Chondrocyte (in vitro differentiated cells): ENCODE measurements at regions not wholly inside any gene's neighbourhood (a gene's known extent, or its start where the extent isn't known, plus 50 kb on each side); places are given as distances from the start of the nearest gene placed in this dataset.

Experiments
- DNase-seq: peaks from one replicate; pipeline ENCODE4 v3.0.0; 2021; ENCODE audit warnings: mixed read lengths, low spot score
- H3K27ac Mint-ChIP-seq: one replicate; pipeline ENCODE4 v1.8.0; 2021; ENCODE audit warnings: mild to moderate bottlenecking, moderate library complexity, mixed read lengths; ENCODE audit not compliant: unreplicated experiment
- H3K27me3 Mint-ChIP-seq: 2 replicates; pipeline ENCODE4 v1.8.0; 2021; ENCODE audit warnings: low read depth, mixed read lengths
- H3K36me3 Mint-ChIP-seq: 2 replicates; pipeline ENCODE4 v1.8.0; 2021; ENCODE audit warnings: low read depth, mixed read lengths
- H3K4me1 Mint-ChIP-seq: 2 replicates; pipeline ENCODE4 v1.8.0; 2021; ENCODE audit warnings: low read depth, mild to moderate bottlenecking, mixed read lengths
- H3K4me3 Mint-ChIP-seq: one replicate; pipeline ENCODE4 v1.8.0; 2021; ENCODE audit warnings: mild to moderate bottlenecking, moderate library complexity, mixed read lengths; ENCODE audit not compliant: unreplicated experiment
- H3K9me3 Mint-ChIP-seq: 2 replicates; pipeline ENCODE4 v1.8.0; 2021; ENCODE audit warnings: low read depth, mixed read lengths
- CTCF ChIP-seq: fragments of 200-600 bp; sonication (generic); IDR thresholded peaks from 2 replicates; pipeline ENCODE4 v1.5.0; 2021; ENCODE audit warnings: antibody characterized with exemption, mild to moderate bottlenecking, moderate library complexity

- no peak for TF ChIP-seq CTCF
- H3K4me3 Mint-ChIP-seq = no peak overlapping the region
- peaks cover 1% of the 10 kb centered on the region for H3K9me3 Mint-ChIP-seq
- no peak for DNase-seq
- no peaks in the 10 kb centered on the region for H3K27me3 Mint-ChIP-seq
- peak overlapping the region; percentile 45 for H3K27ac Mint-ChIP-seq
- H3K4me1 Mint-ChIP-seq = peaks cover 35% of the 10 kb centered on the region
- H3K36me3 Mint-ChIP-seq = no peaks in the 10 kb centered on the region
Observed at GRCh38 chr1:98315309-98315708, 346.2 kb upstream of the SNX7 start.

- Mint-ChIP-seq H3K9me3 (no peaks in the 10 kb centered on the region), H3K4me1 (peaks cover 35% of the 10 kb centered on the region), H3K27me3 (no peaks in the 10 kb centered on the region), H3K4me3 (no peak overlapping the region), H3K27ac (no peak overlapping the region), H3K36me3 (no peaks in the 10 kb centered on the region)
- no peak for TF ChIP-seq CTCF
- no peak for DNase-seq
Observed at GRCh38 chr1:98314601-98315000, 346.9 kb upstream of the SNX7 start.

GRCh38 chr1:98306517-98307089, 354.9 kb upstream of the SNX7 start:
- Mint-ChIP-seq H3K4me1 (no peaks in the 10 kb centered on the region), H3K27ac (no peak overlapping the region), H3K9me3 (peaks cover 4% of the 10 kb centered on the region), H3K4me3 (no peak overlapping the region), H3K27me3 (no peaks in the 10 kb centered on the region), H3K36me3 (no peaks in the 10 kb centered on the region)
- DNase-seq = no peak
- TF ChIP-seq CTCF = no peak

- H3K4me1 Mint-ChIP-seq = no peaks in the 10 kb centered on the region
- peaks cover 5% of the 10 kb centered on the region for H3K9me3 Mint-ChIP-seq
- DNase-seq = no peak
- no peaks in the 10 kb centered on the region for H3K27me3 Mint-ChIP-seq
- TF ChIP-seq CTCF = no peak
- H3K4me3 Mint-ChIP-seq = no peak overlapping the region
- H3K27ac Mint-ChIP-seq = no peak overlapping the region
- H3K36me3 Mint-ChIP-seq = no peaks in the 10 kb centered on the region
Observed at GRCh38 chr1:98305362-98305761, 356.2 kb upstream of the SNX7 start.

GRCh38 chr1:98304888-98305287, 356.6 kb upstream of the SNX7 start:
- no peaks in the 10 kb centered on the region for H3K27me3 Mint-ChIP-seq
- peaks cover 5% of the 10 kb centered on the region for H3K9me3 Mint-ChIP-seq
- TF ChIP-seq CTCF = no peak
- no peak overlapping the region for H3K4me3 Mint-ChIP-seq
- H3K27ac Mint-ChIP-seq = no peak overlapping the region
- no peaks in the 10 kb centered on the region for H3K36me3 Mint-ChIP-seq
- no peak for DNase-seq
- no peaks in the 10 kb centered on the region for H3K4me1 Mint-ChIP-seq
